H4 (cell line): ENCODE measurements at regions not wholly inside any gene's neighbourhood (a gene's known extent, or its start where the extent isn't known, plus 50 kb on each side); places are given as distances from the start of the nearest gene placed in this dataset.
A peak's percentile ranks its signal among the peaks of the same experiment; 100 is the strongest.

Source experiments
- DNase-seq: peaks from one replicate; pipeline ENCODE4 v3.0.0-alpha.2; 2015; ENCODE audit warnings: low spot score

DNA sequence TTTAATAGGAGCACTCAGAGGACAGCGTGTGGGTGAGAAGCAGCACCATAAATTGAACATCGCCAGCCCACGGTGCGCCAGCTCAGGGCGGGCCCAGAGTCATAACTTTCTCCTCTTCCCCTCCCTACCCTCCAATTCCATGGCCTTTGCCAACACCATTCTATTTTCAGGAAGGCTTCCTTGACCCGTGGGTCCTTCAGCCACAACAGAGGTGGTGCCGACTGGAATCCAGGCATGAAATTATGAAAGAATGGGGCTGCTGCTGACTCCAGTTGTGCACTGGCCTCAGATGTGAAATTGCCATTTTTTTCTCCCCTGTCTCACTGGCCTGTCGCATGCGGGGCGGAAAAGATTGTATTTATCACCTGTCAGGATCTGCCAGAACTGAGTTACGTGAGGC lies 345.9 kb downstream of the MIAT start:
- no peak for DNase-seq

DNA sequence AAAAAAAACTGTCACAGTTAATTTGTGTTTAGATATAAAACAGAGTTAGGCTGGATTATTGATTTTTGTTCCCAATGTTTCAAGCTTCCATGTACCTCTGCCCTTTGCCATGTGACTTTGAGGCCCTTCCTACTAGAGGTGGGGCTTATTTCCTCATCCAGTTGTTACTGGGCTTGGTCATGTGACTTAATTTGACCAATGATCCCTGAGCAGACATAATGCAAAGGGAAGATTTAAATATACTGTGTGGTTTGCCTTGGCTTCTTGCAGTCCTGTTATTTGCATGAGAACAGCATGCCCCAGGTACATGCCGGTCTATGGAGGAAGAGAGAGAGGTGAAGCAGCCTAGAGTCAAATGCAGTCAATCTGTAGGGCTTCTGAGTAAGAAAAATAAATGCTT lies 347.0 kb downstream of the MIAT start:
- DNase-seq: no peak

DNA sequence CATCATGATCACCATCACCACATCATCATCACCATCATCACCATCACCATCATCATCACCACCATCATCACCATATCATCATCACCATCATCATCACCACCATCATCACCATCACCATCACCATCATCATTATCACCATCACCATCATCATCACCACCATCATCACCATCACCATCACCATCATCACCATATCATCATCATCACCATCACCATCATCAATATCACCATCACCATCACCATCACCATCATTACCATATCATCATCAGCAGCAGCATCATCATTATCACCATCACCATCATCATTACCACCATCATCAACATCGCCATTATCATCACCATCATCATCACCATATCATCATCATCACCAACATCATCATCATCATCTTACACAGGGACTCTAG lies 351.1 kb downstream of the MIAT start:
- no peak for DNase-seq

DNA sequence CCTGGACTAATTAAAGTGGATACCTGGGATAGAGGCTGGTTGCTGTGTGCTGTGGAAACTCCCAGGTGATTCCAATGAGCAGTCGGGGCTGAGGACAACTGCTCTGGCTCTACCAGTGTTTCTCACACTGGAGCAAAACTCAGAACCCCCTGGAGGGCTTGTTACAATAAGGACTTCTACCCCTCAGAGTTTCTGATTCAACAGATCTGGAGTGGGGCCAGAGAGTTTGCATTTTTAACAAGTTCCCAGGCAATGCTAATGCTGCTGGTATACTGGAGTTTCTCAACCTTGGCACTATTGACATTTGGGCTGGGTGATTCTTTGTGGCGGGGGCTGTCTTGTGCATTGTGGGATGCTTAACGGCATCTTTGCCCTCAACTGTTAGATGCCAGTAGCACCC lies 353.7 kb downstream of the MIAT start:
- DNase-seq: no peak

DNA sequence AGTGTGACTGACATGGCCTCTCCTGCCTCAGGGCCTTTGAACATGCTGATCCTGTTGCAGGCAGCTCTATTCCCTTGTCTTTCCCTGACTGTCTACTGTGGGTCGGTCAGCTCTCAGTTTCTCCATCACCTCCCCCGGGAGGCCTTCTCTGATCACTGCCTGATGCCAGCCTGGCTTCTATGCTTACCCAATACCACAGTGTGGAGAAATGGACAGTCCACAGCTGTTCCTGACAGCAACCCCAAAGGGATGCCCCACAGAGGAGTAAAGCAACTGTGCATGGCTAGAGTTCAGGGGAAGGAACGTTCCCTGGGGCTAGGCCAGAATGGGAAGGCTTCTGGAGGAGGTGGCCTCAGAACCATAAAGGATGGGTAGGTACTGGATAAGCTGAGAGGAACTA lies 354.3 kb downstream of the MIAT start:
- no peak for DNase-seq

DNA sequence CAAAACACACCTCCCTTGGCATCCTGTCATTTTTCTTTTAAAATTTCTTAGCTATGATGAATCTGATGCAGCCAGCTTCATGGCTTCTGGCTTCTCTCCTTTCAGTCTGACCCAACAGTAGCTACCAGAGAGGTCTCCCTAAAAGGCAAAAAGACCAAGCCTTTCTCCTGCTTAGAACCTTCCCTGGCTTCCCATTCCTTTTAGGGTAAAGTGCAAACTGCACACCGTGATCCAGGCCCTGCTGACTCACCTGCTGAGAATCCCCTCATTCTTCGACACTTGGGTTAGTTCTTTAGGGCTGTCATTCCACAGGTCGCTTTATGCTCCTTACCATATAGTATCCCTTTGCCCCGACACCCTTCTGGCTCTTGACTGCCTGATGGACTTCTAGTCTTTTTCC lies 362.4 kb downstream of the MIAT start:
- DNase-seq: no peak

DNA sequence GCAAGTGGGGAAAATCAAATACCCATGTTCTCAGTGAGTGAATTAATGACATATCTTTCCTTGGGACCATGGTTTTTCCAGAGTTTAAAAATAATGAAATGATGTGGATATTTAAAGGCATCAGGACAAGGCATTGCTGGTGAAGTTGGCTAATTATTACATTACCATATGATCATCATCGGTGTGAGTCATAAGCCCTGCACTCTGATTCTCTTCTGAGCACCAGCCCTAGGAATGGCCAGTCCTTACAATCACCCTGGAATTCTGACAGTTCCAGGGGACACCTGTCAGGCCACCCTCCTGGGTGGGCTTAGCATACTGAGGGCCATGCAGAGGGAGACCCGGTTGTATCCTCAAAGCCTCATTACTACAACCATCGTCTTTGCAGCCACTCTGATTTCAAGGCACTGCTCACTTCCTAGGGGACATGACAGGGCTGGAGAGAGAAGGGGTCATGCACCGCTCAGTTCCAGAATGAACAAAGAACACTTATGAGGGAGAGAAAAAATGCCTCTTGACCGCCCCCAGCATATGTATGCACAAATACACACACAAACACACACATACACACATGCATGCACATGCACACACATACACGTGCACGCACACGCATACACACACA lies 365.0 kb downstream of the MIAT start:
- no peak for DNase-seq

DNA sequence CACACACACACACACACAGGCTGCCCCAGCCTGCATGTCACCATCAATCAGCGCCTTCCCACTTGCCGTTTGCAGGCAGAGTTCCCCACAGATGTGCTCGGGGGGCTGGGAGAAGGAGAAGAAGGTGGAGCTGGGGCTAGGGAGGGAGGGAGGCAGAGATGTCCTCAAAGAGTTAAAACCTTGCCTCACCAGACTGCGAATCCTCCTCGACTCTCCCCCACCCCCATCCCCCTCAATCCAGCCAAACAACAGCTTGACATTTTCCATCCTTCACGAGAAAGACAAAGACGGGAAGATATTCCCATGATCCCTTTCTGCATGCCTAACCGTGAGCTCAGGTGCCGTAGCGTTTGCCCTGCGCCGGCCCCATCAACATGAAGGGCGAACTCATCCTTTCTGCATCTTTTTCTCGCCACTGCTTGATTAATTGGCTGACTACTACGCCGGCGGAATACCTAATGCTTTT lies 365.5 kb downstream of the MIAT start:
- no peak for DNase-seq

DNA sequence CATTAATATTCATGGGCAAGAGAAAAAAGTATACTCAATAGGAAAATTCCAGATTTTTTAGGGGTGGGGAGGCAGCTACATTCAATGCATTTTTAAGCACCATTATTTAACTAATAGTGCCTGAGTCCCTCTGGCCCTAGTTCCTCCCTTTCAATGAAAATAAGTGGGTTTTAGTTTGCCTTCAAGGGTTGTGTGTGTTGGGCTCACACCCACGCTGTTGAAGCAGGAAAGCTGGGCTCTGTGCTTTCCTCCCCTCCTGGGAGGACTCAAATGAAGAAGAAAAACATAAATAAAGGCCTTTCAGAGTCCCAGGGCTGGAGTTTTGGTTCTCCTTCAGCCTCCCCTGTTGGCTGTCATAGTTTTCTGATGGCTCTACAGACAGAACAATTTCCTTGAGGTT lies 366.2 kb downstream of the MIAT start:
- no peak for DNase-seq

DNA sequence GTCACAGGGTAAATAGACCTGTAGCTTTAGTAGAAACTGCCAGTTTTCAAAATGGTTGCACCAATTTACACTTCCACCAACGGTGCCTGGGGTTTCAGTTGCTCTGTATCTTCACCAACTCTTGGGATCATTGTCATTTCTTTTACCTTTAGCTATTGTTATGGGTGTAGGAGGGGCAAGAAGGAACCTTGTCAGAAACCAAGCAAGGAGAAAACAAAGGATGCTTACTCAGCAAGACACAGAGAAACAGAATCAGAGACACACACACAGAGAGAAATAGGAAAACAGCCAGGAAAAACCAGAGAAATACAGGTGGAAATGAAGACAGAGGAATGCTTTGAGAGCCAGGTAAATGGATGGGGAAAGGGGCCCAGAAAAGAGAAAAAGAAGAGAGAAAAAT lies 367.6 kb downstream of the MIAT start:
- DNase-seq: no peak

DNA sequence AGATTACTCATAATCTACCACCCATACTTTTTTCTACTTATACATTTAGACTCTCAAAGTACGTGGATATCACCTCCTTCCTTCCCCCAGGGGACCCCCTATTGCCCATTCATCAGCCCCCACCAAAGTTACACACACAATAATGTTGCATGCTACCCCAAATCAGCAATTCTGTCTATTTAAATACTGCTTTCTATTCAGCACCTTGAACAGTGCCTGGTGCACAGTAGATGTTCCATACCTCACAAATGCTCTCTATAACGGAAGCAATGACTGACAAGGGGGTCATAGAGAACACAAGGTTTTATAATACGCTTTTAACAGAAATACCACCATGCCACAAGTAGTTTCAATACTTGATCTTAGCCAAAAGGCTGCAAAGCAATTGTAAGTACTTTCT lies 370.7 kb downstream of the MIAT start:
- DNase-seq: no peak

DNA sequence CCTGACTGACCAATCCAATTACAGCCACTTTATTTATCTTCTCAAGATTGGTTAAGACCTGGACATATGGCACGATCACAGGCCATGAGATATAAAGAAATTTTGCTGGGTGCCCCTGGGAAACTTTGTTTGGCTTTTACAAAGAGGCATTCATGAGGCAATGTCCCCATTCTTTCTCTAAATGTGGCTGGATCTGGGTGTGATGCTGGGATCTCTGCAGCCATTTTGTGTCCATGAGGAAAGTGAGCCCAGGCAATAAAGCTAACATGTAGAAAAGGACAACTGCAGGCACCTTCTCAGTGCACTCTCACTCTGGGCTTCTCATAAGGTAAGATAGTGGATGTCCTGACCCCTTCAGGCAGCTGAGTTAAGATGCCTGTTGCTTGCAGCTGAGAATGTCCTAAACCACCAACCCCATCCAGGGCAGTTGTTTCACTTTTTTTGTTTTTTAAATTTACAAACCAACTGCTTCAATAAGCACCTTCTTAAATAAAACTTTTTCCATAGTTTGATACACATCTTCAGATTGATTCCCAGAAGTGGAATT lies 372.3 kb downstream of the MIAT start:
- no peak for DNase-seq

DNA sequence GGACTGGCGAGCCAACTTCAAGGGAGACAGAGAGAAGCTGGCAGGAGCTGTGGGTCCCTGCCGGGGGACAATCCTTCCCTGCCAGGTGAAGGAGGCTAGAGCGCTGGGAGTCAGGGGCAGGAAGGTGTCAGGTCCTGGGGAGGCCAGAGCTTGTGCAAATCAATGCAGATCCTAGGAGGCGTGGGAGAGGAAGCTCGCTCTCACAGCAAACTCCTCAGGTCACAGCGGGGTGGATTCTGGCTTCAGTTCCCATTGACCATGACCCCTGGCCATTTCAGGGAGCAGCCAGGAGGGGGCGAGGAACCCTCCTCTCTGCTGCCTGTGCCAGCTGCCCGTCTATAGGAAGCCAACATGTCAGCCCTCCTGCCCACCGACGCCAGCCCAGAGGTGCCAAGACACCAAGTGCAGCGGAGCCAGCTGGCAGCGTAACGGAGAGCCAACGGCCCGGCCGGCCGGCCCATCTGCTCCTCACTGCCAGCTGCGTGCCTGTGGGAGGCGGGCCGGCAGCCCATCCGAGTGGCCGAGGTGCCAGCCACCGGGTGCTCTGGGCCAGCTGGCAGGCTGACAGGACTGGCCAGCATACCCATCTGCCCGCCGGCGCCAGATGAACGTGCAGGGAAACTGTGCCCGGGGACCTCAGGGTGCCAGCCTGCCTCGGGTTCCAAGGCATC lies 374.8 kb downstream of the MIAT start:
- no peak for DNase-seq

DNA sequence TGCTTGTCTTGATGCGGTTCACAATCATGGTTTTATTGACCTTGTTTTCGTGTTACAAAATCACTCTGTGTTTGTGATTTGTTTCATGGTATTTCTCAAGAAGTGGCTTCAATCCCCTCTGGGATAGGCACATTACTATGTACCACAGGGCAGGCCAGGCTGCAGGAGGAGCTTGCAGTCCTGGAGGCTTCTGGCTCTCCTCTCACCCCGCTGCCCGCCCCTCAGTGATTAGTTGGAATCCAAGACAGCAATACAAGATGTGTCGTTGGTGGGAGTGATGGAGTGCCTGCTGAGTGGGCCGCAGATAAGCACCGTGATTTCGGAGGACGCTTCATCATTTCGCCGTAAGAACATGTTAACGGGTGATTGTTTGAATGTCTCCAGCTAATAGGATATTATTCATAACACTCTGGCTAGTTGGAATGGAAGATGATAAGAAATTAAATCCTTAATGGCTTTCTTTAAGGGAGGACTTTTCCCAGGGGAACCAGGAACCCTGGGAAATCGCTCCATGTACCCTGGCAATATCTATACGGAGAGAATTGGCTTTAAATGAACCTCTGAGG lies 384.4 kb downstream of the MIAT start:
- DNase-seq: no peak

DNA sequence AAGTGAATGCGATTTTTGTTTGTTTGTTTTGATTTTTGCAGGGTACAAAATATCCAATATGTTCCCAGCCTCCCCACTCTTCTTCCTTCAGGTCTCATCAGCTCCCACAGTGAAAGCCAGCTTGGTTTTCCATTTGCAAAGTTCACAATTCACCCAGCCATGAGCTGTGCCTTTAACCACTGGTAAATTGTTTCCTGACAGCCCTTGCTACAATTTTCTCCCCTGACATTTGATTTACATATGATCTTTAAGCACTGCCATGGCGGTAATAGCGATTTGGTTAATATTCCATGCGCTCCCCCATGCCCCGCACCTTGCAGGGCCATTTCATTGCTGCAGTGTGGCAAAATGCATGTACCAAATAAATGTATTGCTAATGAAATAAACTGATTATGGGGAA lies 385.9 kb downstream of the MIAT start:
- DNase-seq: no peak

DNA sequence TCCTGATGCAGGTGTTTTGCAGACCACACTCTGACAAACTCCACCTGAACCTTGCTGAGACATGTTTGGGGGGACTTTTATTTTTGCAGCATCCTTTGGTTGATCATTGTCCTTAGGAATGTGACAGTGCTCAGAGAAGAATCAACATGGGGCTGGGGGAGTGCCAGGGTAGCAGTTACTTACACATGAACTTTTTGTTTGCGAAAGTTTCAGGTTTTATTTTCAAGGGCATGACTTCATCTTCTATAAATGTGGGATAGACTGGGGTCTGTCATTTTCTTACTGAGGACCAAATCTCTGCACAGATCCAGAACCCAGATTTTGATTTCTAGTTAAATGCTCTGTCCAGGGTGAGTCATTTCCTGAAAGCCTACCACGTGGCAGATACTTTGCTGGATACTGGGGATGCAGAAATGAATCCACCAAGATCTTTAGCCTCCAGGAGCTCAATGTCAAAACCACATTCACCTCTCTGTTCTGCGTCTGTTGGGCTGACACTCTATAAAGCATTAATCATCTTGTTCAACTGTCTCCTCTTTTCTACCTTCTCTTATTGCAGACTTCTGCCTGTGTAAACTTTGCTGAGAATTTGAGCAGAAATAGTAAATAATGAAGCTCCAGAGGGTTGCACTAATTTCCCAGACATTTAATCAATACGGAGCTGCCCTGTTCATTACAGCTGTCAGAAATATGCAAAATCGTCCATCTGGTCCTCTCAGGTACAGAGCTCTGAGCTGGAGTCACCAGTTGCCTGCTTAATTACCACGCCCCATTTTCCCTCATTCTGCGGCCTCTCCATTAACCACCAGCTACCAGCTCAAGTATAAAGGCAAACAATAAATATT lies 387.9 kb downstream of the MIAT start:
- DNase-seq: peak; percentile 49

DNA sequence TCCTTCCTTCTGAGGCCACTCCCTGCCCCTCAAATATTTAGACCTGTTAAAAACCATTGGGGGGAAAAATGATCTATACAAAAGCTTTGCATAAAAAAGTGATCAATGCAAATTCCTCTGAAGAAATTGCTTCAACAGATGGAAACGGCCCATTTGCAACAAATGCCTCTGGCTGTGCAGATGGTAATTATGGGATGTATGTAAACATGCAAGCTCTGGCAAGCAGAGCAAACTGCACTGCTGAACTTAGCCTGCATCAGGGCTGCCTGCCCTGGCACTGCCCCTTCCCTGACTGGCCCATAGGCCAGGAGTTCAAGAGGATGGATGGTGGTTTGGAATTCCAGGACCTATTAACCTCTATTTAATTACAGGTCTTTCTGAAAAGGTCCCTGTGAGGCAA lies 388.7 kb downstream of the MIAT start:
- DNase-seq: no peak

DNA sequence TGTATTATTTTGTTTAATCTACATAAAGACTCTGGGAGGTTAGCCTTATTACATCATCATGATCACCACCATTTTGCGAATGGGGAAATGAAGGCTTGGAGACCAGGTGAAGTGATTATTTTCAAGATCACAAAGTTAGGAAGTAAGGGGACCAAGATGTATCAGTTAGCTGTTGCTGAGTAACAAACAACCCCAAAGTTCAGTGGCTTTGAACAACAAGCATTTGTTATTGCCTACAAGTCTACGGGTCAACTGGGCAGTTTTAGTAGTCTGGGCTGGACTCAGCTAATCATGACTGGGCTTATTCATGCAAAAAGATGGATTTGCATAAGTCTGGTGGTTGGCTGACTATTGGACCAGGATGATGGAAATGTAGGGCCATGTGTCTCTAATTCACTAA lies 389.2 kb downstream of the MIAT start:
- DNase-seq: no peak

DNA sequence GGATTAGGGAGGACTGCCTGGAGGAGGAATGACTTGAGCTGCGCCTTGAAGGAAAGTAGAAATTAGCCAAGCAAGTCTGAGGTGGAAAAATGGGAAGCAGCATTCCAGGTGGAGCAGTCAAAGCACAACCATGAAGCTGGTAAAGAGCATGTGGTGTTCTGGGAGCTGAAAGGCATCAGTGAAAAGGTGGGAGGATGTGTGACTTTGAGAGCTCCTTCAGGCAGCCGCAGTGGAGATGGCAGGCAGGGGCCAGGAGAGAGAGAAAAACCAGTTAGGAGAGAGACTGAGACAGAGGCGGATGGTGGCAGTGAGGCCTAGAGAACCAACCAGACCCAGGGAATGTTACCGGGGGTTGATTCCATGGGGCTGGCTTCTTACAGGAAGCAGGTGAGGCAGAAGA lies 393.4 kb downstream of the MIAT start:
- DNase-seq: no peak

DNA sequence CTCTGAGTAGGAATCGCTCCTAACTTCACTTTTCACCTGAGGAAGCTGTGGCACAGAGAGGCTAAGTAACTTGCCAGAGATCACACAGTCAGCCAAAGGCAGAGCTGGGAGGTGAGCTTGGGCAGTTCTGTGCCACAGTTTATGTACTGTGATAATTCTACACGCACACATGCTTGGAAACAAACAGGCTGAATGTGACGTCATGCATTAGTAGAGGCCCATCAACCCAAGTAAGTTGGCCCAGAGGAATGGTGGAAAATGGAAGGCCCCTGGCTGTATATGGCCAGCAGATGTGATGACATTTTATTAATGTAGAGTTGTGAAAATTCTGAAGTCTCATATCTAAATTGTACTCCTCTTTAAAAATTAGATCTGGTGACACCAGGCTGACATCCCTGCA lies 394.0 kb downstream of the MIAT start:
- DNase-seq: no peak

DNA sequence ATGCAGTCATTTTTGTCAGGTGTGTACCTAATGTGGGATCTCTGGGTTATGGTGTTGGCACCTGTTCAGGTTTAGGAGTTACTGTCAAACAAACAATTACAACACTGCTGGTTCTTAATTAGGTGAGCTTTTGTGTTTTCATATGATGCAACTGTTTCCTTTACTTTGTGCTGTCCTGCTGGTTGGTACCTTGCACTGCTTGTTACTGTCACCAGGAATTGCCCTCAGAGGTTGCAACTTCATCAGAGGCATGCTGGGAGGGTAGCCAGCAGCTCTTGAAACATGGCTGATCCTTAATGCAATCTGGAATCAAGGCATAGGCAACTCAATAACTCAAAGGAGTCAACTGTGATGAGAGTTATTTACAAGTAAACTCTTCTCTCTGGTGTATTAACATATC lies 400.3 kb downstream of the MIAT start:
- no peak for DNase-seq

DNA sequence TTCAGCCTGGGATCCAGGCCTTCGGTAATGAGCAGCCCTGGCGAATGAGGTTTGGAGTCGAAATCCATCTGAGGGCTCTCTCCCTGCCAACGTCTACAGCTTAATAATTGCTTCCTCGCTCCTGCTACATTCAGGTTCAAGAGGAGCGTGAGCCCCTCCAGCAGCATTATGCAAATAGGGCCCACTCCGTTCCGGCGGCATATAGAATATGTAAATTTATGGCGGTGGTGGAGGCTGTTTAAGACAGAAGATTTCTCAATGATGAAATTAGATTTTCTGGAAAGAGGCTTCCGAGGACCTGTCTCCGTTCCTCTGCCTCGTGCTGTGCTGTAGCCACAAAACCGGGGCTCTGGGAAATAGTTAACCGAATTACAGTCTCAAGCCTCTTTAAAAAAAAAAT lies 402.8 kb downstream of the MIAT start:
- DNase-seq: no peak
